Heart left ventricle (tissue), 16 donors: ENCODE measurements at regions not wholly inside any gene's neighbourhood (a gene's known extent, or its start where the extent isn't known, plus 50 kb on each side); places are given as distances from the start of the nearest gene placed in this dataset.

ENCODE experiments used
- ATAC-seq, 4 donors: fragments of 200-7000 bp; cut with Tn5 transposase; one replicate each; pipeline ENCODE4 v1.9.1; 2020 to 2022; ENCODE audit warnings: moderate library complexity in 4 of 4, mild to moderate bottlenecking in 3 of 4, moderate number of reproducible peaks in 1 of 4
- DNase-seq, 5 donors: peaks; one replicate each; pipeline ENCODE4 v3.0.0-alpha.2; 2020
- H3K27ac ChIP-seq, 12 donors: fragments of 200-600 bp; sonication (generic) in 4 of 12; one replicate each; pipeline versions ENCODE4 v1.5.0 to v1.8.0; 2016 to 2022; ENCODE audit warnings: mild to moderate bottlenecking in 2 of 12
- H3K27me3 ChIP-seq, 9 donors: fragments of 200-600 bp; sonication (generic) in 2 of 9; one replicate each; pipeline versions ENCODE4 v1.5.1 to v1.8.0; 2016 to 2022; ENCODE audit warnings: mild to moderate bottlenecking in 3 of 9
- H3K36me3 ChIP-seq, 9 donors: fragments of 200-600 bp; sonication (generic) in 2 of 9; one replicate each; pipeline versions ENCODE4 v1.5.0 to v1.8.0; 2018 to 2022; ENCODE audit warnings: mild to moderate bottlenecking in 2 of 9
- H3K4me1 ChIP-seq, 12 donors: fragments of 200-600 bp; sonication (generic) in 4 of 12; one replicate each; pipeline versions ENCODE4 v1.5.0 to v1.8.0; 2016 to 2022; ENCODE audit warnings: mild to moderate bottlenecking in 3 of 12
- H3K4me3 ChIP-seq, 12 donors: fragments of 200-600 bp; sonication (generic) in 4 of 12; one replicate each; pipeline versions ENCODE4 v1.5.0 to v1.8.0; 2017 to 2022; ENCODE audit warnings: mild to moderate bottlenecking in 9 of 12, moderate library complexity in 4 of 12
- H3K9me3 ChIP-seq, 12 donors: fragments of 200-600 bp; sonication (generic) in 4 of 12; one replicate each; pipeline versions ENCODE4 v1.5.0 to v1.8.0; 2016 to 2022; ENCODE audit warnings: mild to moderate bottlenecking in 1 of 12
- POLR2A ChIP-seq, 2 donors: fragments of 450-650 bp; IDR thresholded peaks; one replicate each; pipeline ENCODE4 v1.6.1; 2017; ENCODE audit warnings: antibody characterized with exemption in 2 of 2, mild to moderate bottlenecking in 2 of 2, moderate library complexity in 2 of 2
- WGBS, 4 donors: extraction: QIAGEN DNeasy Blood & Tissue Kit in 2 of 4; methylation state at CpG; one replicate each; pipeline versions ENCODE4 v1.1.5 to v1.1.7; 2013 to 2018; 5-methylcytosine and 5-hydroxymethylcytosine counted together
- intact Hi-C, 10 donors: fragments of 100-400 bp; cut with DNase I; formaldehyde crosslinking; loops; one replicate each; pipeline versions ENCODE4 v1.11.1 to v1.14.2; 2022
- TF ChIP-seq, protein P1 (sequence below), 12 donors: fragments of 200-600 bp; sonication (generic) in 4 of 12; IDR thresholded peaks; one replicate each; pipeline versions ENCODE4 v1.5.0 to v1.8.0; 2018 to 2022; ENCODE audit warnings: antibody characterized with exemption in 12 of 12, mild to moderate bottlenecking in 5 of 12
- donor health status: ischemic (EF 13 %, LVEDD 7.1; RV severe dilation, severe dysfunction).
- donor health status: healthy with polysubstance abuse.
- donor health status: DM: no; HTN: yes; CAD: no.
- donor health status: DM: no; HTN: no; CAD: no.
- donor health status: ischemic (EF 25% LVEDD 6.9; RV normal size, moderate dysfunction).
- donor health status: ischemic (EF 25% LVEDD 5.7; RV mildly dilated, moderate dysfunction).
- donor health status: healthy.
- donor health status: DM: yes; HTN: yes; CAD: no.
- donor health status: ischemic (EF 35%, LVEDD 5.7; RV mildly dilated, moderate dysfunction).
- donor health status: nonischemic (EF 11% LVEDD 7.7; RV severe dilation, severe dysfunction).
- donor health status: DM: yes; HTN: yes; CAD: no.
- donor health status: PGD.
- donor health status: ischemic (EF 29% LVEDD 5.4; RV normal size, mild dysfunction).
- donor health status: nonischemic (EF 23%, LVEDD 6.1; RV moderate dilation, normal function).

DNA sequence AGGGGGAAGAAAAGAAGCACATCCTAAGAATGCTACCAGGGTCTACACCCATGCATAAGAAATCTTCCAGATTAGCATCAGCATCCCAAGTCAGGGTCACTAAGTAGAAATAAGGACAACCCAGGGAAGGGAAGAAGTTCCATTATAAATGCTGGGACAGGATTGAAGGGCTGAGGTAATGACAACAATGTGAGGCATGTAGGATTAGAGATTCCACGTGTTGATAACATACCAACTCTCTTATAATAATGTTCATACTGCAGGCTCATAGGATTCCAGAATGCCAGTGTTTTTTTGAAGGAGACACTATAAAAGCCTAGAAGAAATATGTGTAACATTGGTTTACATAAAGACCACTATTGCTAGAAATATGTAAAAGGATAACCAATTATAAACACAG lies 201.2 kb downstream of the MID1IP1 start:
- intact Hi-C loops: no loop called here
- no peaks in the 10 kb centered on the region for H3K4me1 ChIP-seq
- 33 to 77% (median 55%) methylated on average over 1 of the region's 1 CpG for WGBS, 4 donors
- TF ChIP-seq, protein P1, sequence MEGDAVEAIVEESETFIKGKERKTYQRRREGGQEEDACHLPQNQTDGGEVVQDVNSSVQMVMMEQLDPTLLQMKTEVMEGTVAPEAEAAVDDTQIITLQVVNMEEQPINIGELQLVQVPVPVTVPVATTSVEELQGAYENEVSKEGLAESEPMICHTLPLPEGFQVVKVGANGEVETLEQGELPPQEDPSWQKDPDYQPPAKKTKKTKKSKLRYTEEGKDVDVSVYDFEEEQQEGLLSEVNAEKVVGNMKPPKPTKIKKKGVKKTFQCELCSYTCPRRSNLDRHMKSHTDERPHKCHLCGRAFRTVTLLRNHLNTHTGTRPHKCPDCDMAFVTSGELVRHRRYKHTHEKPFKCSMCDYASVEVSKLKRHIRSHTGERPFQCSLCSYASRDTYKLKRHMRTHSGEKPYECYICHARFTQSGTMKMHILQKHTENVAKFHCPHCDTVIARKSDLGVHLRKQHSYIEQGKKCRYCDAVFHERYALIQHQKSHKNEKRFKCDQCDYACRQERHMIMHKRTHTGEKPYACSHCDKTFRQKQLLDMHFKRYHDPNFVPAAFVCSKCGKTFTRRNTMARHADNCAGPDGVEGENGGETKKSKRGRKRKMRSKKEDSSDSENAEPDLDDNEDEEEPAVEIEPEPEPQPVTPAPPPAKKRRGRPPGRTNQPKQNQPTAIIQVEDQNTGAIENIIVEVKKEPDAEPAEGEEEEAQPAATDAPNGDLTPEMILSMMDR (IDR thresholded peaks at IDR 0.05): no peak
- TF ChIP-seq POLR2A (IDR thresholded peaks at IDR 0.05): no peak
- no peaks in the 10 kb centered on the region for H3K9me3 ChIP-seq
- H3K27me3 ChIP-seq: peaks cover 0 to 3% (median 0%) of the 10 kb centered on the region in 9 donors
- H3K4me3 ChIP-seq: no peak overlapping the region
- no peaks in the 10 kb centered on the region for H3K36me3 ChIP-seq
- H3K27ac ChIP-seq: no peak overlapping the region
- DNase-seq (no peak), ATAC-seq (no peak)

DNA sequence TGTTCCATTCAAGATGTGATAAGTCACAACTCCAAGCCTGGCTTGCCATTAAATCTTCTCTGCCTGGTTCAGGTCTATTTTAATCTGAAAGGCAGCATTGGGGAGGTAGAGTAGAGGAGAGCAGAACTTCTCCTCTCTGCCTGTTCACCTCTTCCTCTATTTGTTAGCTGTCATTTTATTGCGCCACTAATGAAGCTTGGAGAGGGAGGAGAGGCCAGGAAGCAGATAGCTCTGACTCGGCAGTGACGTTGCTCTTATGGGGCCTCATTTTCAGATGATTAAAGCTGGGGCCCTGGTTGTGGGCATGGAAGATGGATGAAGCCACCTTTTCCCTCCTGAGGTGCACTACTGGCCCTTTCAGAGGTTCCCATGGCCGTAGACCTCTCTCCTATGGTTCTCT lies 207.3 kb downstream of the MID1IP1 start:
- WGBS, 4 donors: 74 to 89% (median 83%) methylated on average over 4 of the region's 4 CpGs
- DNase-seq: no peak
- no peak overlapping the region for H3K4me3 ChIP-seq
- H3K27me3 ChIP-seq: peaks cover 0 to 3% (median 0%) of the 10 kb centered on the region in 9 donors
- TF ChIP-seq POLR2A (IDR thresholded peaks at IDR 0.05): no peak
- TF ChIP-seq, protein P1 (IDR thresholded peaks at IDR 0.05): no peak
- no peak overlapping the region for H3K27ac ChIP-seq
- peaks cover 0 to 18% (median 0%) of the 10 kb centered on the region in 12 donors for H3K4me1 ChIP-seq
- no peaks in the 10 kb centered on the region for H3K9me3 ChIP-seq
- intact Hi-C loops: no loop called here
- no peaks in the 10 kb centered on the region for H3K36me3 ChIP-seq
- ATAC-seq: no peak

DNA sequence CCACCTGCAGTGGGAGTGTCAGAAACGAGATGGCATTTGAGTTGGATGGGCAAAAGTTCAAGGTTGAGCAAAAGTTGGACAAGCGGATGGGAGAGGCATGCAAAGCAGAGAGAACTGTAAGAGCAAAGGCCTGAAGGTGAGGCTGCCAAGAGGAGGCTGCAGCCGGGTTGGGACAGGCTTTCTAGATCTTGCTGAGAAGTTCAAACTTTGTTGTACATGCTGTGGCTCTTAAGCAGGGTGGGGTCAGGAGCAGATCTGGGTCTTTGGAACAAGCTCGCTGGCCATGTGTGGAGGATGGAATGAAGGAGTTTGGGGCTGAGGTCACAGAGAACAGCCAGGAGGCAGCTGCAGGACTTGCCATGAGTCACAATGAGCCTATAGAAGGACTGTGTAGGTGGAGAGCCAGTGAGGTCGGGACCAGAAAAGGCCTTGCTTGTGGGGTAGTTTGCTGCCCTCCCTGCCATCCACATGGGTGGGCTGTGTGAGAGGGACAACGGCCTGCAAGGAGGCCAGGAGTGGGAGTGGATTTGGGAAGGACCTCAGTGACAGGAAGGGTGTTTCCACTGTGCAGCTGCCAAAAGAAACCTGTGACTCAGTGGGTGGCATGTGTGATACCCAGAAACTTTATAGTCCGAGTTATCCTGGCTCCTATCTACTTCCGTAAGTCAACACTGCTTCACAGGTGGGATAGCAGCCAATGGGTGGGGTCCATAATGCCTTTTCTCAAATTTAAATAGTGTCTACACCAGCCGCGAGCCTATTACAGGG lies 210.4 kb downstream of the MID1IP1 start:
- no peak overlapping the region for H3K4me3 ChIP-seq
- peaks cover 0 to 18% (median 0%) of the 10 kb centered on the region in 12 donors for H3K4me1 ChIP-seq
- no peaks in the 10 kb centered on the region for H3K9me3 ChIP-seq
- no peaks in the 10 kb centered on the region for H3K36me3 ChIP-seq
- intact Hi-C loops: no loop called here
- peak overlapping the region in 1 of 12 donors; percentile 24 for H3K27ac ChIP-seq
- ATAC-seq: peak; percentile 37 to 78 (median 66)
- TF ChIP-seq, protein P1 (IDR thresholded peaks at IDR 0.05): no peak
- TF ChIP-seq POLR2A (IDR thresholded peaks at IDR 0.05): no peak
- H3K27me3 ChIP-seq: peaks cover 0 to 10% (median 0%) of the 10 kb centered on the region in 9 donors
- 59 to 76% (median 67%) methylated on average over 10 of the region's 10 CpGs for WGBS, 4 donors
- peak in 1 of 5 donors; percentile 27 for DNase-seq

DNA sequence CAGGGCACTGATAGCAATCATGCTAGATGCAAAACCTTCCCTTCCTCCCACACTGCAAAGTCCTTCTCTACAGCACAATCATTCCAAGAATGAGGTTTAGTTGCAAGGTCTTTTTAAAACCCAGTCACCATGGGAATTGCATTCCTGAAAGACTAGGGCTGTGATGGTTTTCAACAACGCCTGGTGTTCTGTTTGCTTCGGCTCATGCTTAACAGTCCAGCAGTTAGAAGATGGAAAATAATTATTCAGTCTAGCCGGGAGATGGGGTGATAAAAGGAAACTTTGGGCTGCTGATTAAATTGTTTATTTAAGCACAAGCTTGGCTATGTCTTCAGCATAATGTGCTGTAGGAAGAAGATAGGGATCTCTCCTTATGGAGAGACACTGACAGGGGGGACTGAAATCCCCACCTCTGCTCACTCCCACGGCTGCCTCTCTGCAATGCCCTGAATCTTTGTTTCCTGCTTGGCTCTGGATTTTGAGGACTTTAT lies 211.4 kb downstream of the MID1IP1 start:
- intact Hi-C loops: no loop called here
- TF ChIP-seq, protein P1 (IDR thresholded peaks at IDR 0.05): no peak
- TF ChIP-seq POLR2A (IDR thresholded peaks at IDR 0.05): no peak
- ATAC-seq: peak in 3 of 4 donors; percentile 46 to 64 (median 56)

More for the DNA sequence above, 211.4 kb downstream of the MID1IP1 start:
- no peak for DNase-seq
- H3K4me1 ChIP-seq: peaks cover 0 to 18% (median 0%) of the 10 kb centered on the region in 12 donors
- WGBS, 4 donors: 25 to 57% (median 37%) methylated on average over 4 of the region's 4 CpGs
- H3K36me3 ChIP-seq: no peaks in the 10 kb centered on the region
- H3K9me3 ChIP-seq: no peaks in the 10 kb centered on the region
- H3K4me3 ChIP-seq: no peak overlapping the region
- peak overlapping the region in 1 of 12 donors; percentile 24 for H3K27ac ChIP-seq
- H3K27me3 ChIP-seq: peaks cover 0 to 10% (median 0%) of the 10 kb centered on the region in 9 donors
